ENCODE measurements at regions not wholly inside any gene's neighbourhood (a gene's known extent, or its start where the extent isn't known, plus 50 kb on each side); places are given as distances from the start of the nearest gene placed in this dataset.

GRCh38 chr2:65868177-65868576 is 435.8 kb upstream of the SPRED2 start:
- no peak for TF ChIP-seq POLR2A (IDR thresholded peaks at IDR 0.05)
- TF ChIP-seq, protein P1, sequence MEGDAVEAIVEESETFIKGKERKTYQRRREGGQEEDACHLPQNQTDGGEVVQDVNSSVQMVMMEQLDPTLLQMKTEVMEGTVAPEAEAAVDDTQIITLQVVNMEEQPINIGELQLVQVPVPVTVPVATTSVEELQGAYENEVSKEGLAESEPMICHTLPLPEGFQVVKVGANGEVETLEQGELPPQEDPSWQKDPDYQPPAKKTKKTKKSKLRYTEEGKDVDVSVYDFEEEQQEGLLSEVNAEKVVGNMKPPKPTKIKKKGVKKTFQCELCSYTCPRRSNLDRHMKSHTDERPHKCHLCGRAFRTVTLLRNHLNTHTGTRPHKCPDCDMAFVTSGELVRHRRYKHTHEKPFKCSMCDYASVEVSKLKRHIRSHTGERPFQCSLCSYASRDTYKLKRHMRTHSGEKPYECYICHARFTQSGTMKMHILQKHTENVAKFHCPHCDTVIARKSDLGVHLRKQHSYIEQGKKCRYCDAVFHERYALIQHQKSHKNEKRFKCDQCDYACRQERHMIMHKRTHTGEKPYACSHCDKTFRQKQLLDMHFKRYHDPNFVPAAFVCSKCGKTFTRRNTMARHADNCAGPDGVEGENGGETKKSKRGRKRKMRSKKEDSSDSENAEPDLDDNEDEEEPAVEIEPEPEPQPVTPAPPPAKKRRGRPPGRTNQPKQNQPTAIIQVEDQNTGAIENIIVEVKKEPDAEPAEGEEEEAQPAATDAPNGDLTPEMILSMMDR (IDR thresholded peaks at IDR 0.05) = no peak
